Central memory CD8-positive, alpha-beta T cell (primary cell): ENCODE measurements at regions not wholly inside any gene's neighbourhood (a gene's known extent, or its start where the extent isn't known, plus 50 kb on each side); places are given as distances from the start of the nearest gene placed in this dataset.

Source experiments
- ATAC-seq: fragments of 150-1000 bp; cut with Tn5 transposase; replicated peaks from 2 replicates; pipeline ENCODE4 v1.10.0; 2022; ENCODE audit warnings: mild to moderate bottlenecking, moderate FRiP score, moderate number of reproducible peaks; ENCODE audit not compliant: poor library complexity, severe bottlenecking; ENCODE audit errors: extremely low read depth
- DNase-seq, 2 donors: peaks; one replicate each; pipeline ENCODE4 v3.0.0; 2021; ENCODE audit warnings: low spot score in 2 of 2
- H3K27ac Mint-ChIP-seq: one replicate; pipeline ENCODE4 v1.8.0; 2022; ENCODE audit warnings: low read depth, mild to moderate bottlenecking, moderate library complexity, mixed read lengths
- H3K27me3 Mint-ChIP-seq: one replicate; pipeline ENCODE4 v1.8.0; 2022; ENCODE audit warnings: mixed read lengths
- H3K36me3 Mint-ChIP-seq: one replicate; pipeline ENCODE4 v1.8.0; 2022; ENCODE audit warnings: mild to moderate bottlenecking, moderate library complexity, mixed read lengths; ENCODE audit not compliant: insufficient read depth
- H3K4me1 Mint-ChIP-seq: one replicate; pipeline ENCODE4 v1.8.0; 2022; ENCODE audit warnings: mixed read lengths
- H3K4me3 Mint-ChIP-seq: one replicate; pipeline ENCODE4 v1.8.0; 2022; ENCODE audit warnings: mild to moderate bottlenecking, moderate library complexity, mixed read lengths
- H3K9me3 Mint-ChIP-seq: one replicate; pipeline ENCODE4 v1.8.0; 2022; ENCODE audit warnings: mixed read lengths

GRCh38 chr1:83705091-83705490, 293.8 kb downstream of the TTLL7 start:
- ATAC-seq (no peak), DNase-seq (no peak)
- Mint-ChIP-seq H3K9me3 (peaks cover 6% of the 10 kb centered on the region), H3K36me3 (peaks cover 2% of the 10 kb centered on the region), H3K27ac (no peak overlapping the region), H3K27me3 (no peaks in the 10 kb centered on the region), H3K4me3 (no peak overlapping the region), H3K4me1 (no peaks in the 10 kb centered on the region)

- Mint-ChIP-seq H3K27ac (no peak overlapping the region), H3K27me3 (no peaks in the 10 kb centered on the region), H3K36me3 (peaks cover 2% of the 10 kb centered on the region), H3K9me3 (peaks cover 6% of the 10 kb centered on the region), H3K4me1 (no peaks in the 10 kb centered on the region), H3K4me3 (no peak overlapping the region)
- ATAC-seq (no peak), DNase-seq (no peak)
These were observed 294.6 kb downstream of the TTLL7 start for GRCh38 chr1:83704350-83704749.

- ATAC-seq (no peak), DNase-seq (no peak)
- no peak overlapping the region for H3K27ac Mint-ChIP-seq
- peaks cover 6% of the 10 kb centered on the region for H3K9me3 Mint-ChIP-seq
- no peak overlapping the region for H3K4me3 Mint-ChIP-seq
- H3K36me3 Mint-ChIP-seq, result peaks cover 2% of the 10 kb centered on the region
- H3K4me1 Mint-ChIP-seq, result no peaks in the 10 kb centered on the region
- no peaks in the 10 kb centered on the region for H3K27me3 Mint-ChIP-seq
These were observed 296.6 kb downstream of the TTLL7 start for GRCh38 chr1:83702356-83702755.

- H3K4me1 Mint-ChIP-seq, result no peaks in the 10 kb centered on the region
- no peak overlapping the region for H3K27ac Mint-ChIP-seq
- DNase-seq (no peak), ATAC-seq (no peak)
- H3K27me3 Mint-ChIP-seq, result no peaks in the 10 kb centered on the region
- peaks cover 6% of the 10 kb centered on the region for H3K9me3 Mint-ChIP-seq
- peaks cover 2% of the 10 kb centered on the region for H3K36me3 Mint-ChIP-seq
- H3K4me3 Mint-ChIP-seq, result no peak overlapping the region
These were observed 297.6 kb downstream of the TTLL7 start for GRCh38 chr1:83701355-83701754.

GRCh38 chr1:83698644-83699043, 300.3 kb downstream of the TTLL7 start:
- no peak for ATAC-seq
- no peak overlapping the region for H3K27ac Mint-ChIP-seq
- peaks cover 2% of the 10 kb centered on the region for H3K36me3 Mint-ChIP-seq

GRCh38 chr1:83697961-83698360, 301.0 kb downstream of the TTLL7 start:
- H3K36me3 Mint-ChIP-seq, result peaks cover 2% of the 10 kb centered on the region
- H3K4me1 Mint-ChIP-seq, result no peaks in the 10 kb centered on the region
- H3K9me3 Mint-ChIP-seq, result no peaks in the 10 kb centered on the region
- no peak overlapping the region for H3K4me3 Mint-ChIP-seq
- no peaks in the 10 kb centered on the region for H3K27me3 Mint-ChIP-seq
- no peak overlapping the region for H3K27ac Mint-ChIP-seq
- ATAC-seq (no peak), DNase-seq (no peak)

More at GRCh38 chr1:83698644-83699043, 300.3 kb downstream of the TTLL7 start:
- no peaks in the 10 kb centered on the region for H3K27me3 Mint-ChIP-seq
- no peak for DNase-seq
- H3K4me3 Mint-ChIP-seq, result no peak overlapping the region
- no peaks in the 10 kb centered on the region for H3K4me1 Mint-ChIP-seq
- H3K9me3 Mint-ChIP-seq, result no peaks in the 10 kb centered on the region

DNA sequence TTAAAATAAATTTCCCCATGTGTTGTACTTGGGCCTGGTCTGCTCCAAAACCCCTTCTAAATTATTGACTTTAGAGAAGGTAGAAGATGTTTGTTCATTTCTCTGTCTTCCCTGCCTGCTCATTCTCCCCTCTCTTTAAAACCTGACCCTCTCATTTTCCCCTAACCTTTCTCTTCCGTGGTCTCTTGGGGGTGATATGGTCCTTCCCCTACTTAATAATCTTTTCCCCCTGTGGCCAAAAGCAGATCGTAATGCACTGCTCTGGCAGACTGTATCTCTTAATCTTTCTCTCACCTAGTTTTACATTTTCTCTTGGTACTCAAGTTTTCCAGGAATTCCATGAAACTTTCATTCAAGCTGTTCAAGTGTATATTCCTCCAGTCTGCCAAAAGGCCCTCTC, 301.7 kb downstream of the TTLL7 start:
- DNase-seq (no peak), ATAC-seq (no peak)
- no peak overlapping the region for H3K4me3 Mint-ChIP-seq
- H3K9me3 Mint-ChIP-seq, result no peaks in the 10 kb centered on the region
- no peaks in the 10 kb centered on the region for H3K27me3 Mint-ChIP-seq
- H3K27ac Mint-ChIP-seq, result no peak overlapping the region
- peaks cover 2% of the 10 kb centered on the region for H3K36me3 Mint-ChIP-seq
- H3K4me1 Mint-ChIP-seq, result no peaks in the 10 kb centered on the region

GRCh38 chr1:83694449-83694848, 304.5 kb downstream of the TTLL7 start:
- DNase-seq, result no peak
- Mint-ChIP-seq H3K9me3 (peaks cover 8% of the 10 kb centered on the region), H3K4me1 (no peaks in the 10 kb centered on the region), H3K27ac (no peak overlapping the region), H3K4me3 (no peak overlapping the region), H3K27me3 (no peaks in the 10 kb centered on the region), H3K36me3 (no peaks in the 10 kb centered on the region)
- ATAC-seq, result no peak

DNA sequence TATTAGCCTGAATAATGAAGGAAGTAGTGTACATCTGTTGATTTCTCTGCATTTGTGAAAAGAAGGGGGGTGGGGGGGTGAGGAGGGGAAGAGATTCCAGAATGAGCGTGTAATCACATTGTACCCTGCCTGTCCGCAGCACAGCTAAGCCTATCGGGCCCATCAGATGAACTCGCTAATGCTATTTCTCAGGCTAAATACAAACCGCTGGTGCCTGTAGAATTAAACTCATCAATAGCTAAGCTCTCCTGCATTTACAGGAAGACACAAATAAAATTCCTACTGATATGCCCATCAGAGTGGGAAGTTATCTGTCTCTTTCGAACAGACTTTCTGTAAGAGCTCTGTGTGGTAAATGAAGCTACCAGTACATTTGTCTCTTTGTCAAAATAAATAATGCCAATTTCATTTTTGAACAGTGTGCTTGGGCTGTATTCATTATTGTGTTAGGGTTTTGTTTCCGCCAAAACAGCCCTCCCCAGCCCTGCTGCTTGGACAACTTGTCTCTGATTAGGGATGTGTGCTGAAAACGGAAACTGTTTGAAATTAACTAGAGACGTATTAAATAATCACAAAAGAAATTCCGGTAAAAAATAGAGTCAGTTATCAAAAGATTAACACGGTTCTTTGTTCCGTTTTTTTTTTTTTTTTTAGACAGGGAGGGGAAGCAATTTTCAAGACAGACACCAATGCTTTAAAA, 305.4 kb downstream of the TTLL7 start:
- H3K36me3 Mint-ChIP-seq, result no peaks in the 10 kb centered on the region
- no peak overlapping the region for H3K27ac Mint-ChIP-seq
- ATAC-seq (no peak), DNase-seq (no peak)
- no peaks in the 10 kb centered on the region for H3K4me1 Mint-ChIP-seq
- H3K9me3 Mint-ChIP-seq, result peaks cover 15% of the 10 kb centered on the region
- H3K27me3 Mint-ChIP-seq, result no peaks in the 10 kb centered on the region
- no peak overlapping the region for H3K4me3 Mint-ChIP-seq

- no peak for DNase-seq
These were observed 306.2 kb downstream of the TTLL7 start for GRCh38 chr1:83692524-83693381.

GRCh38 chr1:83691953-83692500, 306.9 kb downstream of the TTLL7 start:
- DNase-seq, result no peak
- Mint-ChIP-seq H3K4me1 (no peaks in the 10 kb centered on the region), H3K4me3 (no peak overlapping the region), H3K9me3 (peaks cover 15% of the 10 kb centered on the region), H3K36me3 (no peaks in the 10 kb centered on the region), H3K27me3 (no peaks in the 10 kb centered on the region), H3K27ac (no peak overlapping the region)
- ATAC-seq, result no peak

More at GRCh38 chr1:83692524-83693381, 306.2 kb downstream of the TTLL7 start:
- no peak overlapping the region for H3K4me3 Mint-ChIP-seq
- ATAC-seq, result no peak
- no peaks in the 10 kb centered on the region for H3K27me3 Mint-ChIP-seq
- H3K4me1 Mint-ChIP-seq, result no peaks in the 10 kb centered on the region
- H3K36me3 Mint-ChIP-seq, result no peaks in the 10 kb centered on the region
- peaks cover 15% of the 10 kb centered on the region for H3K9me3 Mint-ChIP-seq
- H3K27ac Mint-ChIP-seq, result no peak overlapping the region

DNA sequence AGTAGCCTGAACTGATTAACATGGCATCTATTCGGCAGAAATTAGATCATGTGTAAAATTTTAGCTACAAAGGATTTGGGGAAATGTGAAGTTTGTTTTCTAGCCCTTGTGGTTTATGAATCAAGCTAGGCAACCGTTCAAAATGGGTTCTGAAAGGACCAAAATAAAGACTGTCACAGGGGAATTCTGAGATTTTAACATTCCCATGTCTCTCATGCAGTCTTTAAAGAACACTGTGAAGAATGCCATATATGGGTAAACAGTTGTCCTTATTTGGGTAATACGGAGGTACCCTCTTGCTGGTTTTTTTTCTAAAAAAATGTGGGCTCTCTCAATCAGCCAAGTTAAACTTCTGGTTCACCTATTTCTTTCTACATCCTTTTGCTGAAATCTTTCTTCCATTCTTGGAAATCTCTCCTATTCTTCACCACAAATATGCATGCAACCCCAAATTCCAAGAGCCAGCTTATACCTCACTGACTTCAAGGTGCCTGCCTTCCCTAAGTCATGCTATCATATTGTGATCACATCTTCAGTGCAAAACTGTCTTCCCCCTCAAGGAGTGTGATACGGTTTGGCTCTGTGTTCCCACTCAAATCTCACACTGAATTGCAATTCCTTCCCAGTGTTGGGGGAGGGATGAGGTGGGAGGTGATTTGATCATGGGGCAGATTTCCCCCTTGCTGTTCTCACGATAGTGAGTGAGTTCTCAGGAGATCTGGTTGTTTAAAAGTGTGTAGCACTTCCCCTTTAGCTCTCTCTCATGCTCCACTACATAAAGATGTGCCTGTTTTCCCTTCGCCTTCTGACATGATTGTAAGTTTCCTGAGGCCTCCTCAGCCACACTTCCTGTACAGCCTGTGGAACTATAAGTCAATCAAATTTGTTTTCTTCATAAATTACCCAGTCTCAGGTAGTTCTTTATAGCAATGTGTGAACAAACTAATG, 308.7 kb downstream of the TTLL7 start:
- Mint-ChIP-seq H3K4me1 (no peaks in the 10 kb centered on the region), H3K4me3 (no peak overlapping the region), H3K27me3 (no peaks in the 10 kb centered on the region), H3K27ac (no peak overlapping the region), H3K36me3 (no peaks in the 10 kb centered on the region), H3K9me3 (peaks cover 15% of the 10 kb centered on the region)
- DNase-seq, result no peak
- no peak for ATAC-seq
